ENCODE measurements at regions not wholly inside any gene's neighbourhood (a gene's known extent, or its start where the extent isn't known, plus 50 kb on each side); places are given as distances from the start of the nearest gene placed in this dataset.

- TF ChIP-seq, protein P1, sequence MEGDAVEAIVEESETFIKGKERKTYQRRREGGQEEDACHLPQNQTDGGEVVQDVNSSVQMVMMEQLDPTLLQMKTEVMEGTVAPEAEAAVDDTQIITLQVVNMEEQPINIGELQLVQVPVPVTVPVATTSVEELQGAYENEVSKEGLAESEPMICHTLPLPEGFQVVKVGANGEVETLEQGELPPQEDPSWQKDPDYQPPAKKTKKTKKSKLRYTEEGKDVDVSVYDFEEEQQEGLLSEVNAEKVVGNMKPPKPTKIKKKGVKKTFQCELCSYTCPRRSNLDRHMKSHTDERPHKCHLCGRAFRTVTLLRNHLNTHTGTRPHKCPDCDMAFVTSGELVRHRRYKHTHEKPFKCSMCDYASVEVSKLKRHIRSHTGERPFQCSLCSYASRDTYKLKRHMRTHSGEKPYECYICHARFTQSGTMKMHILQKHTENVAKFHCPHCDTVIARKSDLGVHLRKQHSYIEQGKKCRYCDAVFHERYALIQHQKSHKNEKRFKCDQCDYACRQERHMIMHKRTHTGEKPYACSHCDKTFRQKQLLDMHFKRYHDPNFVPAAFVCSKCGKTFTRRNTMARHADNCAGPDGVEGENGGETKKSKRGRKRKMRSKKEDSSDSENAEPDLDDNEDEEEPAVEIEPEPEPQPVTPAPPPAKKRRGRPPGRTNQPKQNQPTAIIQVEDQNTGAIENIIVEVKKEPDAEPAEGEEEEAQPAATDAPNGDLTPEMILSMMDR (IDR thresholded peaks at IDR 0.05) = no peak
- TF ChIP-seq POLR2AphosphoS5 (IDR thresholded peaks at IDR 0.05) = no peak
Measured at GRCh38 chr5:174995827-174996226, 271.4 kb downstream of the MSX2 start.

Data from breast epithelium (tissue), 3 donors.